ENCODE measurements at regions not wholly inside any gene's neighbourhood (a gene's known extent, or its start where the extent isn't known, plus 50 kb on each side); places are given as distances from the start of the nearest gene placed in this dataset.

GRCh38 chr3:74413547-74414241 lies 200.8 kb downstream of the CNTN3 start:
- 59% methylated on average over 3 of the region's 3 CpGs for WGBS
- H3K9me3 ChIP-seq = no peaks in the 10 kb centered on the region
- no peaks in the 10 kb centered on the region for H3K27me3 ChIP-seq
- H3K27ac ChIP-seq (replicated peaks in 1 of 4) = no peak overlapping the region
- DNase-seq (ENCODE audit: extremely low spot score) = no peak
- no peaks in the 10 kb centered on the region for H3K4me1 ChIP-seq
- intact Hi-C loops (cut with DNase I) = no loop called here
- H3K4me3 ChIP-seq = no peak overlapping the region
- H3K36me3 ChIP-seq = no peaks in the 10 kb centered on the region
- no peak for TF ChIP-seq POLR2AphosphoS5 (IDR thresholded peaks at IDR 0.05)
- no peak for TF ChIP-seq POLR2A (IDR thresholded peaks at IDR 0.05; ENCODE audit: low read depth)
- TF ChIP-seq CTCF (IDR thresholded peaks at IDR 0.05) = no peak
- no peak for TF ChIP-seq EP300 (IDR thresholded peaks at IDR 0.05)

GRCh38 chr3:74410276-74410941 lies 204.1 kb downstream of the CNTN3 start:
- Histone ChIP-seq H3K27me3 (no peaks in the 10 kb centered on the region), H3K27ac (replicated peaks in 1 of 4) (no peak overlapping the region), H3K4me3 (no peak overlapping the region), H3K4me1 (no peaks in the 10 kb centered on the region), H3K9me3 (no peaks in the 10 kb centered on the region), H3K36me3 (no peaks in the 10 kb centered on the region)
- no peak for DNase-seq (ENCODE audit: extremely low spot score)
- TF ChIP-seq CTCF (IDR thresholded peaks at IDR 0.05) = no peak
- TF ChIP-seq EP300 (IDR thresholded peaks at IDR 0.05) = no peak
- TF ChIP-seq POLR2A (IDR thresholded peaks at IDR 0.05; ENCODE audit: low read depth) = no peak
- no peak for TF ChIP-seq POLR2AphosphoS5 (IDR thresholded peaks at IDR 0.05)
- intact Hi-C loops (cut with DNase I) = no loop called here
- WGBS = 78% methylated on average over 2 of the region's 2 CpGs

- H3K27me3 ChIP-seq = no peaks in the 10 kb centered on the region
- no peak overlapping the region for H3K4me3 ChIP-seq
- no peaks in the 10 kb centered on the region for H3K9me3 ChIP-seq
- TF ChIP-seq POLR2AphosphoS5 (IDR thresholded peaks at IDR 0.05) = no peak
- no peak for DNase-seq (ENCODE audit: extremely low spot score)
- no peaks in the 10 kb centered on the region for H3K36me3 ChIP-seq
- H3K27ac ChIP-seq (replicated peaks in 1 of 4) = no peak overlapping the region
- intact Hi-C loops (cut with DNase I) = no loop called here
- H3K4me1 ChIP-seq = no peaks in the 10 kb centered on the region
These were observed 205.4 kb downstream of the CNTN3 start for GRCh38 chr3:74409066-74409465.

GRCh38 chr3:74403307-74403706 lies 211.2 kb downstream of the CNTN3 start:
- H3K27me3 ChIP-seq = no peaks in the 10 kb centered on the region
- H3K27ac ChIP-seq (replicated peaks in 1 of 4) = no peak overlapping the region
- peaks cover 0 to 4% (median 0%) of the 10 kb centered on the region in 4 donors for H3K4me1 ChIP-seq
- no peaks in the 10 kb centered on the region for H3K36me3 ChIP-seq
- peaks cover 0 to under 1% (median 0%) of the 10 kb centered on the region in 4 donors for H3K9me3 ChIP-seq
- no peak overlapping the region for H3K4me3 ChIP-seq
- no peak for DNase-seq (ENCODE audit: extremely low spot score)
- WGBS = 70% methylated on average over 2 of the region's 2 CpGs
- intact Hi-C loops (cut with DNase I) = no loop called here
- TF ChIP-seq POLR2A (IDR thresholded peaks at IDR 0.05; ENCODE audit: low read depth) = no peak
- no peak for TF ChIP-seq POLR2AphosphoS5 (IDR thresholded peaks at IDR 0.05)

GRCh38 chr3:74402821-74403220 lies 211.6 kb downstream of the CNTN3 start:
- Histone ChIP-seq H3K9me3 (peaks cover 0 to 4% (median 0%) of the 10 kb centered on the region in 4 donors), H3K4me3 (no peak overlapping the region), H3K27me3 (no peaks in the 10 kb centered on the region), H3K27ac (replicated peaks in 1 of 4) (no peak overlapping the region), H3K36me3 (no peaks in the 10 kb centered on the region), H3K4me1 (peaks cover 0 to 4% (median 0%) of the 10 kb centered on the region in 4 donors)
- DNase-seq (ENCODE audit: extremely low spot score) = no peak
- intact Hi-C loops (cut with DNase I) = no loop called here
- WGBS = 73% methylated on average over 3 of the region's 3 CpGs
- TF ChIP-seq CTCF (IDR thresholded peaks at IDR 0.05) (no peak), POLR2A (IDR thresholded peaks at IDR 0.05; ENCODE audit: low read depth) (no peak), POLR2AphosphoS5 (IDR thresholded peaks at IDR 0.05) (no peak), EP300 (IDR thresholded peaks at IDR 0.05) (no peak)
